NCI-H1092 (cell line): ENCODE measurements at regions not wholly inside any gene's neighbourhood (a gene's known extent, or its start where the extent isn't known, plus 50 kb on each side); places are given as distances from the start of the nearest gene placed in this dataset.

Experiments
- DNase-seq: peaks from one replicate; lab custom pipeline; 2025; lab: John Stamatoyannopoulos, UW

GRCh38 chr21:27429710-27430341 lies 462.9 kb upstream of the ADAMTS5 start:
- no peak for DNase-seq

- no peak for DNase-seq
Observed at GRCh38 chr21:27426196-27426595, 459.3 kb upstream of the ADAMTS5 start.

- DNase-seq, result no peak
Observed at GRCh38 chr21:27425574-27425973, 458.7 kb upstream of the ADAMTS5 start.

GRCh38 chr21:27425172-27425571 lies 458.3 kb upstream of the ADAMTS5 start:
- DNase-seq, result no peak

- DNase-seq, result no peak
Observed at GRCh38 chr21:27424601-27425000, 457.7 kb upstream of the ADAMTS5 start.

GRCh38 chr21:27423906-27424595 lies 457.2 kb upstream of the ADAMTS5 start:
- no peak for DNase-seq

GRCh38 chr21:27423038-27423437 lies 456.1 kb upstream of the ADAMTS5 start:
- DNase-seq, result no peak

GRCh38 chr21:27422435-27422834 lies 455.5 kb upstream of the ADAMTS5 start:
- DNase-seq, result no peak

- DNase-seq, result no peak
Observed at GRCh38 chr21:27421654-27422053, 454.8 kb upstream of the ADAMTS5 start.

GRCh38 chr21:27419153-27419552 lies 452.3 kb upstream of the ADAMTS5 start:
- DNase-seq, result no peak

- no peak for DNase-seq
Observed at GRCh38 chr21:27418346-27418745, 451.5 kb upstream of the ADAMTS5 start.

- no peak for DNase-seq
Observed at GRCh38 chr21:27412530-27412929, 445.6 kb upstream of the ADAMTS5 start.

GRCh38 chr21:27408826-27409225 lies 441.9 kb upstream of the ADAMTS5 start:
- DNase-seq, result no peak

- DNase-seq, result no peak
Observed at GRCh38 chr21:27407271-27407670, 440.4 kb upstream of the ADAMTS5 start.

GRCh38 chr21:27406300-27407009 lies 439.6 kb upstream of the ADAMTS5 start:
- no peak for DNase-seq

GRCh38 chr21:27403011-27403410 lies 436.1 kb upstream of the ADAMTS5 start:
- DNase-seq, result no peak

- no peak for DNase-seq
Observed at GRCh38 chr21:27400045-27400444, 433.2 kb upstream of the ADAMTS5 start.

GRCh38 chr21:27397578-27397977 lies 430.7 kb upstream of the ADAMTS5 start:
- no peak for DNase-seq

- DNase-seq, result no peak
Observed at GRCh38 chr21:27393726-27394125, 426.8 kb upstream of the ADAMTS5 start.

GRCh38 chr21:27391990-27392389 lies 425.1 kb upstream of the ADAMTS5 start:
- DNase-seq, result no peak

- no peak for DNase-seq
Observed at GRCh38 chr21:27390384-27390783, 423.5 kb upstream of the ADAMTS5 start.

GRCh38 chr21:27388825-27389224 lies 421.9 kb upstream of the ADAMTS5 start:
- no peak for DNase-seq

- DNase-seq, result no peak
Observed at GRCh38 chr21:27382404-27382803, 415.5 kb upstream of the ADAMTS5 start.
